ENCODE measurements at regions not wholly inside any gene's neighbourhood (a gene's known extent, or its start where the extent isn't known, plus 50 kb on each side); places are given as distances from the start of the nearest gene placed in this dataset.

- Mint-ChIP-seq H3K4me3 (no peak overlapping the region), H3K4me1 (ENCODE audit: low read depth) (no peaks in the 10 kb centered on the region), H3K27ac (no peak overlapping the region), H3K9me3 (peaks cover 28% of the 10 kb centered on the region), H3K36me3 (ENCODE audit: low read depth) (peaks cover 5% of the 10 kb centered on the region; the same call in 1 of the 2 replicates), H3K27me3 (ENCODE audit: insufficient read depth) (peaks cover 3% of the 10 kb centered on the region)
- TF ChIP-seq CTCF (IDR thresholded peaks at IDR 0.05): no peak
- no peak for DNase-seq
Measured at GRCh38 chr7:153002115-153002514, 242.6 kb downstream of the ACTR3B start.

DNA sequence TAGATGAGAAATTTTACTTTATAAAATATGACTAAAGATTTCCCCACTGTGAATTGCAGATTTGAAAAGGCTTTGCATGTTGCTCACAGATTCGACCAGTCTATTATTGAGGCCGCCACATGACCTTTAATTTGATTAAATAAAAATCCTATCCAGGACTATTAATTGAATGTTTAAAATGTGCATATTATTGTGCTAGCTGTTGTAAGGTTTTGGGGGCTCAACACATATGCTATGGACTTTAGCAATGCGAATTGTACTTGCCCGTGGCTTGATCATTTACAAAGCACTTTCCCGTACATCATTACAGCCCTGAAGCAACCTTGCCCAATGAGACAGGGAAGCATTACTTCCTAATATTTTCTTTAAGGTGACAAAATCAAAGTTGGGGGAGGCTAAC is 243.0 kb downstream of the ACTR3B start:
- H3K27me3 Mint-ChIP-seq (ENCODE audit: insufficient read depth): peaks cover 3% of the 10 kb centered on the region
- peaks cover 5% of the 10 kb centered on the region; the same call in 1 of the 2 replicates for H3K36me3 Mint-ChIP-seq (ENCODE audit: low read depth)
- no peak overlapping the region for H3K27ac Mint-ChIP-seq
- peaks cover 30% of the 10 kb centered on the region for H3K9me3 Mint-ChIP-seq
- DNase-seq: no peak
- H3K4me3 Mint-ChIP-seq: no peak overlapping the region
- TF ChIP-seq CTCF (IDR thresholded peaks at IDR 0.05): no peak
- H3K4me1 Mint-ChIP-seq (ENCODE audit: low read depth): no peaks in the 10 kb centered on the region

GRCh38 chr7:153004341-153004740 is 244.8 kb downstream of the ACTR3B start:
- Mint-ChIP-seq H3K27me3 (ENCODE audit: insufficient read depth) (no peaks in the 10 kb centered on the region; the same call in 1 of the 2 replicates), H3K36me3 (ENCODE audit: low read depth) (peaks cover 5% of the 10 kb centered on the region; the same call in 1 of the 2 replicates), H3K4me3 (no peak overlapping the region), H3K9me3 (peaks cover 30% of the 10 kb centered on the region), H3K4me1 (ENCODE audit: low read depth) (no peaks in the 10 kb centered on the region), H3K27ac (no peak overlapping the region)
- TF ChIP-seq CTCF (IDR thresholded peaks at IDR 0.05): no peak
- no peak for DNase-seq

DNA sequence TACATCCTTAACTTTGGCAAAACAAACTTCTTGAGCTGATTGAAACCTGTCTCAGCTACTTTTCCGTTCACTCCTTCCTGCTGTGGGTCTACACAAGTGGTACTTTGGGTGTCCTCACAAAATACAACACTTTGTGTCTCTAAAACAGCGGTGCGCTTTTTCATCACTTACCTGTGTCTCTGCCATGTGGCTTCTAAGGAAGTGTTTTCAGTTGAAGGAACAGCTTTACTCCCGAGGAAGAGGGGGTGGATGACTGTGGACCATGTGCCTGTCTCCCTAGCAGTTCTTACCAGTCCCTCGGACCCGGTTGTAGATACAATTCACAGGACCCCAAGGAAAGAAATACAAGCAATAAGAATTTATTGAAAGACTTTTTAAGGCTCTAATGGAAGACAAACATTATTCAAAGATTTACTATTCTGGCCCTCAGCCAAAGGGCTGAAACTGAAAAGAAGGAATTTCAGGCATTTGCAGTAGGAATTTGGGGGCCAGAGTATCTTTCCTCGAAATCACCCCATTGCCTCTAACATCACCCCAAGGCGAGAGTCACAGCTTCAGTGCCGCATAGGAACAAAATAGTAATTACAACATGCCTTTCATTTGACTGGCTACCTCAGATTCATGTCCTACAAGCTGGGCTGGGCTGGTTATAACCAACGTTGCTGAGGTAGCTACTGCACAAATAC is 246.3 kb downstream of the ACTR3B start:
- TF ChIP-seq CTCF (IDR thresholded peaks at IDR 0.05): no peak

DNA sequence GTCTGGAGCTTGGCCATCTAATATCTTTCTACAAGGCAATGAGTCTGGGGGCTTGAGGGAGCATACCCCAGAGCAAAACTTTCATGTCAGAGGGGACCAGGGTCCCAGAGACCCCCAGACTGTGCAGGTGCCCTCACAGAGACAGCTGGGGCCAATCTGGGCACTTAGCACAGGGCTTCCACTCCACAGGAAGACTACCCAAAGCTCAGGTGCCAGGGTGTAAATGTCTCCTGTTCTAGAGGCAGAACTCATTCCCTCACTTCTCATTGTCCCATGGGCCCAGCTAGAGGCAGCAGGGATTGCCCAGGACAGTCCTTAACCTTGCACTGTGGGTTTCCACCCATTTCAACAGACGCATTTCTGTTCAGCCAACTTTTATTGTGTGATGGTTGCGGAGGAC is 246.9 kb downstream of the ACTR3B start:
- Mint-ChIP-seq H3K27ac (no peak overlapping the region), H3K36me3 (ENCODE audit: low read depth) (peaks cover 2% of the 10 kb centered on the region; the same call in 1 of the 2 replicates), H3K9me3 (peaks cover 34% of the 10 kb centered on the region), H3K4me1 (ENCODE audit: low read depth) (no peaks in the 10 kb centered on the region), H3K27me3 (ENCODE audit: insufficient read depth) (no peaks in the 10 kb centered on the region; the same call in 1 of the 2 replicates), H3K4me3 (no peak overlapping the region)
- no peak for DNase-seq
- TF ChIP-seq CTCF (IDR thresholded peaks at IDR 0.05): no peak

More for the DNA sequence above, 246.3 kb downstream of the ACTR3B start:
- peaks cover 33% of the 10 kb centered on the region for H3K9me3 Mint-ChIP-seq
- H3K36me3 Mint-ChIP-seq (ENCODE audit: low read depth): peaks cover 5% of the 10 kb centered on the region; the same call in 1 of the 2 replicates
- no peak overlapping the region for H3K4me3 Mint-ChIP-seq
- no peak for DNase-seq
- no peaks in the 10 kb centered on the region for H3K4me1 Mint-ChIP-seq (ENCODE audit: low read depth)
- H3K27ac Mint-ChIP-seq: no peak overlapping the region
- H3K27me3 Mint-ChIP-seq (ENCODE audit: insufficient read depth): no peaks in the 10 kb centered on the region; the same call in 1 of the 2 replicates
